MCF 10A (cell line): ENCODE measurements at regions not wholly inside any gene's neighbourhood (a gene's known extent, or its start where the extent isn't known, plus 50 kb on each side); places are given as distances from the start of the nearest gene placed in this dataset.

Experiments
- BruUV-seq: library from RNA; stranded (reverse); fragments of 400-500 nt; replicated peaks from 2 replicates; lab custom pipeline; 2021; lab: Mats Ljungman, UMichigan
- CTCF ChIA-PET: fragments of 300-600 bp; sonication (Branson Sonifier 250); formaldehyde crosslinking; extraction: SDS; loops from one replicate; lab custom pipeline; 2021; ENCODE audit warnings: antibody characterized with exemption, inconsistent platforms; lab: Yijun Ruan, JAX
- POLR2A ChIA-PET: fragments of 300-600, 350-650 bp; sonication (Branson Sonifier 250); formaldehyde crosslinking; extraction: SDS; loops from one replicate; lab custom pipeline; 2020; ENCODE audit warnings: antibody characterized with exemption, inconsistent platforms; lab: Yijun Ruan, JAX
- DNase-seq: peaks from one replicate; pipeline ENCODE4 v3.0.0-alpha.2; 2018; ENCODE audit not compliant: unreplicated experiment
- H3K27ac Mint-ChIP-seq: one replicate; pipeline ENCODE4 v1.8.0; 2022; ENCODE audit warnings: mild to moderate bottlenecking, low read depth, mixed read lengths; ENCODE audit not compliant: unreplicated experiment
- H3K27me3 Mint-ChIP-seq: one replicate; pipeline ENCODE4 v1.8.0; 2022; ENCODE audit warnings: mixed read lengths; ENCODE audit not compliant: insufficient read depth, unreplicated experiment
- H3K36me3 Mint-ChIP-seq: one replicate; pipeline ENCODE4 v1.8.0; 2022; ENCODE audit warnings: mild to moderate bottlenecking, moderate library complexity, mixed read lengths; ENCODE audit not compliant: insufficient read depth, unreplicated experiment
- H3K4me1 Mint-ChIP-seq: one replicate; pipeline ENCODE4 v1.8.0; 2022; ENCODE audit warnings: mixed read lengths; ENCODE audit not compliant: insufficient read depth, unreplicated experiment
- H3K4me3 Mint-ChIP-seq: one replicate; pipeline ENCODE4 v1.8.0; 2022; ENCODE audit warnings: mild to moderate bottlenecking, moderate library complexity, mixed read lengths; ENCODE audit not compliant: unreplicated experiment
- H3K9me3 Mint-ChIP-seq: one replicate; pipeline ENCODE4 v1.8.0; 2022; ENCODE audit warnings: mixed read lengths; ENCODE audit not compliant: unreplicated experiment
- intact Hi-C: fragments of 100-400 bp; cut with micrococcal nuclease; formaldehyde crosslinking; loops from 2 replicates; pipeline ENCODE4 v1.14.1; 2022
- TF ChIP-seq, protein P1 (sequence below): fragments of 200-600 bp; IDR thresholded peaks from one replicate; pipeline ENCODE4 v1.8.0; 2022; ENCODE audit warnings: antibody characterized with exemption, mild to moderate bottlenecking; ENCODE audit not compliant: unreplicated experiment

- Mint-ChIP-seq H3K36me3 (peaks cover 4% of the 10 kb centered on the region), H3K27me3 (no peaks in the 10 kb centered on the region), H3K9me3 (peaks cover 8% of the 10 kb centered on the region), H3K4me1 (peaks cover 21% of the 10 kb centered on the region), H3K4me3 (no peak overlapping the region), H3K27ac (peak overlapping the region; percentile 51)
- intact Hi-C loops = loop anchor here (10.0 kb wide), 1 partner anchor 313 kb away; no protein-coding TSS in a partner anchor
- BruUV-seq = no TSS peak
- ChIA-PET POLR2A (interaction anchor here (0.8 to 1.3 kb wide), 2 partner anchors 9 to 22 kb away, joined by 4 read pairs; no protein-coding TSS in a partner anchor), CTCF (no interaction called here)
- no peak for DNase-seq
- TF ChIP-seq, protein P1, sequence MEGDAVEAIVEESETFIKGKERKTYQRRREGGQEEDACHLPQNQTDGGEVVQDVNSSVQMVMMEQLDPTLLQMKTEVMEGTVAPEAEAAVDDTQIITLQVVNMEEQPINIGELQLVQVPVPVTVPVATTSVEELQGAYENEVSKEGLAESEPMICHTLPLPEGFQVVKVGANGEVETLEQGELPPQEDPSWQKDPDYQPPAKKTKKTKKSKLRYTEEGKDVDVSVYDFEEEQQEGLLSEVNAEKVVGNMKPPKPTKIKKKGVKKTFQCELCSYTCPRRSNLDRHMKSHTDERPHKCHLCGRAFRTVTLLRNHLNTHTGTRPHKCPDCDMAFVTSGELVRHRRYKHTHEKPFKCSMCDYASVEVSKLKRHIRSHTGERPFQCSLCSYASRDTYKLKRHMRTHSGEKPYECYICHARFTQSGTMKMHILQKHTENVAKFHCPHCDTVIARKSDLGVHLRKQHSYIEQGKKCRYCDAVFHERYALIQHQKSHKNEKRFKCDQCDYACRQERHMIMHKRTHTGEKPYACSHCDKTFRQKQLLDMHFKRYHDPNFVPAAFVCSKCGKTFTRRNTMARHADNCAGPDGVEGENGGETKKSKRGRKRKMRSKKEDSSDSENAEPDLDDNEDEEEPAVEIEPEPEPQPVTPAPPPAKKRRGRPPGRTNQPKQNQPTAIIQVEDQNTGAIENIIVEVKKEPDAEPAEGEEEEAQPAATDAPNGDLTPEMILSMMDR = no peak
Measured at GRCh38 chr11:106391771-106392420, 314.4 kb downstream of the AASDHPPT start.

DNA sequence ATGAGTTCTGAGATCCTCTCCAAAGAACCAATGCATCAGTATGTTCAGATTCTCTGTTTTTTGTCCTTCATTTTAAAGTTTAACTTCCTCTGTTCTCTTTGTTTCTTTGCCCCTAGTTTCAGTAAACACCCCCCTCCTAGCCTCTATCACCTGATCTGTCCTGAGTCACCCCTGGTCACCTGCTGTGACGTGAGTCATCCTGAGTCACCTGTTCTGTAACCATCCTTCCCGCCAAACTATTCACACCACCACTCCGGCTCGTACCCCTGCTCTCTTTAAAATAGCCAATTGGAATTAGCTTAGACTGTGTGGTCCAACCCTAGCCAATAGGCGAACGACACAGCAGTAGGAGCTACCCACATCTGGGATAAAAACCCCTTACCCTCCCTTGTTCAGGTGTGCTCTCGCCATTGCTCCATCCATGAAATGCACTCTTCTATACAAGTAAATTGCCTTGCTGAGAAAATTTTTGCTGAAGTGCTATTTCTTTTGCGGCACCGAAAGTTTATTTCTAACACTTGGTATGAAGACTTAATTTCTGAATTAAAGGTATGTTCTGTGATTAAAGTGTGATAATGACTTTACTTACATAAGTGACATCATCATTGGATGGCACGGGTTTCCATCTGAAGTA lies 318.4 kb downstream of the AASDHPPT start:
- intact Hi-C loops = loop anchor here (10.0 kb wide), 1 partner anchor 309 kb away; no protein-coding TSS in a partner anchor
- H3K4me3 Mint-ChIP-seq = no peak overlapping the region
- peaks cover 8% of the 10 kb centered on the region for H3K9me3 Mint-ChIP-seq
- CTCF ChIA-PET = interaction anchor here (0.6 kb wide), 1 partner anchor 76 kb away, joined by 3 read pairs; no protein-coding TSS in a partner anchor
- POLR2A ChIA-PET = no interaction called here
- peaks cover 35% of the 10 kb centered on the region for H3K4me1 Mint-ChIP-seq
- DNase-seq = no peak
- H3K36me3 Mint-ChIP-seq = peaks cover 4% of the 10 kb centered on the region
- BruUV-seq = no TSS peak
- H3K27me3 Mint-ChIP-seq = no peaks in the 10 kb centered on the region
- no peak overlapping the region for H3K27ac Mint-ChIP-seq
- TF ChIP-seq, protein P1 = no peak

- Mint-ChIP-seq H3K4me1 (peaks cover 21% of the 10 kb centered on the region), H3K36me3 (no peaks in the 10 kb centered on the region), H3K27ac (peak overlapping the region; percentile 70), H3K4me3 (no peak overlapping the region), H3K9me3 (peaks cover 8% of the 10 kb centered on the region), H3K27me3 (no peaks in the 10 kb centered on the region)
- TF ChIP-seq, protein P1 = no peak
- ChIA-PET CTCF (interaction anchor here (0.6 to 0.7 kb wide), 3 partner anchors 24 to 641 kb away, joined by 3 to 6 read pairs (median 4); no protein-coding TSS in a partner anchor), POLR2A (interaction anchor here (0.6 to 1.4 kb wide), 6 partner anchors 14 to 227 kb away, joined by 3 to 9 read pairs (median 4); no protein-coding TSS in a partner anchor)
- intact Hi-C loops = loop anchor here (2.0 to 10.0 kb wide), 2 partner anchors 27 to 307 kb away; no protein-coding TSS in a partner anchor
- no peak for DNase-seq
- no TSS peak for BruUV-seq
Measured at GRCh38 chr11:106397787-106398501, 320.5 kb downstream of the AASDHPPT start.
